Activated CD8-positive, alpha-beta T cell treated with anti-CD3 and anti-CD28 coated beads for 36 hours (primary cell): ENCODE measurements at regions not wholly inside any gene's neighbourhood (a gene's known extent, or its start where the extent isn't known, plus 50 kb on each side); places are given as distances from the start of the nearest gene placed in this dataset.
"Not testable (repeated sequence)": the region's sequence is repeated elsewhere in the genome, so short reads cannot be mapped to it uniquely, and the experiment has no call there.

Source experiments
- ATAC-seq: fragments of 200-7000 bp; cut with Tn5 transposase; one replicate; pipeline ENCODE4 v1.10.0; 2021; ENCODE audit warnings: mild to moderate bottlenecking, moderate library complexity
- CTCF ChIA-PET: fragments of 350-600 bp; sonication (Branson Sonifier 250); formaldehyde crosslinking; loops from one replicate; lab custom pipeline; 2021; ENCODE audit warnings: antibody characterized with exemption; lab: Charles Lee
- POLR2A ChIA-PET: fragments of 350-600 bp; sonication (Branson Sonifier 250); formaldehyde crosslinking; loops from one replicate; lab custom pipeline; 2021; ENCODE audit warnings: antibody characterized with exemption; lab: Charles Lee
- DNase-seq: peaks from one replicate; pipeline ENCODE4 v3.0.0-alpha.2; 2020
- H3K27ac Mint-ChIP-seq: one replicate; pipeline ENCODE4 v1.8.0; 2021; ENCODE audit warnings: mild to moderate bottlenecking, mixed read lengths
- H3K27me3 Mint-ChIP-seq: one replicate; pipeline ENCODE4 v1.8.0; 2021; ENCODE audit warnings: mixed read lengths
- H3K36me3 Mint-ChIP-seq: one replicate; pipeline ENCODE4 v1.8.0; 2021; ENCODE audit warnings: low read depth, mixed read lengths
- H3K4me1 Mint-ChIP-seq: one replicate; pipeline ENCODE4 v1.8.0; 2021; ENCODE audit warnings: low read depth, mixed read lengths
- H3K4me3 Mint-ChIP-seq: one replicate; pipeline ENCODE4 v1.8.0; 2021; ENCODE audit warnings: mild to moderate bottlenecking, moderate library complexity, mixed read lengths
- H3K9me3 Mint-ChIP-seq: one replicate; pipeline ENCODE4 v1.8.0; 2021; ENCODE audit warnings: mixed read lengths
- intact Hi-C: fragments of 100-400 bp; cut with micrococcal nuclease; formaldehyde crosslinking; loops from one replicate; pipeline ENCODE4 v1.10.0; 2022
- TF ChIP-seq, protein P1 (sequence below): fragments of 200-600 bp; IDR thresholded peaks from one replicate; pipeline ENCODE4 v1.8.0; 2022; ENCODE audit warnings: antibody characterized with exemption, mild to moderate bottlenecking

DNA sequence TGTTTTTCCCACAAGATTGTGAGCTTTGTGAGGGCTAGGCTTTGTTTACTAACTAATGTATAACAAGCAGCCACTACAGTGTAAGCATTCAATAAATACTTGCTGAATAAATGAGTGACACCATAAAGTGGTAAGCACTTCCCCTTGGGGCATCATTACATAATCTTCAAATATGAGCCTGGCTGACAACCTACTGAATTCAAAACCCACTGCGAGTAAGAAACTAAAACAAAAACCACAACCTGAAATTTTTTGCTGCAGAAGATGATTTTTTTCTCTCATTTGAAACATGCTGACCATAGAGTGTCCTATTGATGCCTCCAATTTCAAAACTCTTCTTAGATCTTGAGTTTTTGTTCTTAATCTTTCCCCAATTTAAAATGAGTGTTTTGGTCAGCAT is 331.3 kb upstream of the CCNG1 start:
- H3K9me3 Mint-ChIP-seq = peaks cover 10% of the 10 kb centered on the region
- intact Hi-C loops = no loop called here
- DNase-seq (no peak), ATAC-seq (no peak)
- no peaks in the 10 kb centered on the region for H3K36me3 Mint-ChIP-seq
- ChIA-PET POLR2A (no interaction called here), CTCF (no interaction called here)
- no peak overlapping the region for H3K4me3 Mint-ChIP-seq
- no peak overlapping the region for H3K27ac Mint-ChIP-seq
- no peaks in the 10 kb centered on the region for H3K27me3 Mint-ChIP-seq
- TF ChIP-seq, protein P1, sequence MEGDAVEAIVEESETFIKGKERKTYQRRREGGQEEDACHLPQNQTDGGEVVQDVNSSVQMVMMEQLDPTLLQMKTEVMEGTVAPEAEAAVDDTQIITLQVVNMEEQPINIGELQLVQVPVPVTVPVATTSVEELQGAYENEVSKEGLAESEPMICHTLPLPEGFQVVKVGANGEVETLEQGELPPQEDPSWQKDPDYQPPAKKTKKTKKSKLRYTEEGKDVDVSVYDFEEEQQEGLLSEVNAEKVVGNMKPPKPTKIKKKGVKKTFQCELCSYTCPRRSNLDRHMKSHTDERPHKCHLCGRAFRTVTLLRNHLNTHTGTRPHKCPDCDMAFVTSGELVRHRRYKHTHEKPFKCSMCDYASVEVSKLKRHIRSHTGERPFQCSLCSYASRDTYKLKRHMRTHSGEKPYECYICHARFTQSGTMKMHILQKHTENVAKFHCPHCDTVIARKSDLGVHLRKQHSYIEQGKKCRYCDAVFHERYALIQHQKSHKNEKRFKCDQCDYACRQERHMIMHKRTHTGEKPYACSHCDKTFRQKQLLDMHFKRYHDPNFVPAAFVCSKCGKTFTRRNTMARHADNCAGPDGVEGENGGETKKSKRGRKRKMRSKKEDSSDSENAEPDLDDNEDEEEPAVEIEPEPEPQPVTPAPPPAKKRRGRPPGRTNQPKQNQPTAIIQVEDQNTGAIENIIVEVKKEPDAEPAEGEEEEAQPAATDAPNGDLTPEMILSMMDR = no peak
- no peaks in the 10 kb centered on the region for H3K4me1 Mint-ChIP-seq

- no peak for ATAC-seq
- CTCF ChIA-PET = no interaction called here
- intact Hi-C loops = no loop called here
- DNase-seq = no peak
- Mint-ChIP-seq H3K4me1 (no peaks in the 10 kb centered on the region), H3K27me3 (no peaks in the 10 kb centered on the region), H3K27ac (no peak overlapping the region), H3K36me3 (no peaks in the 10 kb centered on the region), H3K4me3 (no peak overlapping the region), H3K9me3 (peaks cover 15% of the 10 kb centered on the region)
- TF ChIP-seq, protein P1 = no peak
- POLR2A ChIA-PET = no interaction called here
Observed at GRCh38 chr5:163108351-163108750, 329.0 kb upstream of the CCNG1 start.

- Mint-ChIP-seq H3K27me3 (no peaks in the 10 kb centered on the region), H3K36me3 (no peaks in the 10 kb centered on the region), H3K27ac (no peak overlapping the region), H3K4me1 (no peaks in the 10 kb centered on the region), H3K4me3 (no peak overlapping the region), H3K9me3 (peaks cover 16% of the 10 kb centered on the region)
- intact Hi-C loops = no loop called here
- DNase-seq (no peak), ATAC-seq (no peak)
- TF ChIP-seq, protein P1 = no peak
- ChIA-PET POLR2A (no interaction called here), CTCF (no interaction called here)
Observed at GRCh38 chr5:163115011-163115410, 322.4 kb upstream of the CCNG1 start.

DNA sequence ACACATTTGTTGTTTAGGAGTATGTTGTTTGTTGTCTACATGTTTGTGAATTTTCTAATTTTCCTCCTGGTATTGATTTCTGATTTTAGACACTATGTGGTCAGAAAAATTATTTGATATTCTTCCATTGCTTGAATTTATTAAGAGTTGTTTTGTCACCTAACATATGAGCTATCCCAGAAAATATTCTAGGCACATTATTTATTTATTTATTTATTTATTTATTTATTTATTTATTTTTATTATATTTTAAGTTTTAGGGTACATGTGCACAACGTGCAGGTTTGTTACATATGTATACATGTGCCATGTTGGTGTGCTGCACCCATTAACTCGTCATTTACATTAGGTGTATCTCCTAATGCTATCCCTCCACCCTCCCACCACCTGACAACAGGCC is 320.8 kb upstream of the CCNG1 start:
- CTCF ChIA-PET, H3K27me3 Mint-ChIP-seq, H3K4me1 Mint-ChIP-seq, H3K27ac Mint-ChIP-seq, POLR2A ChIA-PET, H3K36me3 Mint-ChIP-seq, H3K4me3 Mint-ChIP-seq, intact Hi-C loops, ATAC-seq, DNase-seq: not testable (repeated sequence)
- peaks cover 19% of the 10 kb centered on the region for H3K9me3 Mint-ChIP-seq

DNA sequence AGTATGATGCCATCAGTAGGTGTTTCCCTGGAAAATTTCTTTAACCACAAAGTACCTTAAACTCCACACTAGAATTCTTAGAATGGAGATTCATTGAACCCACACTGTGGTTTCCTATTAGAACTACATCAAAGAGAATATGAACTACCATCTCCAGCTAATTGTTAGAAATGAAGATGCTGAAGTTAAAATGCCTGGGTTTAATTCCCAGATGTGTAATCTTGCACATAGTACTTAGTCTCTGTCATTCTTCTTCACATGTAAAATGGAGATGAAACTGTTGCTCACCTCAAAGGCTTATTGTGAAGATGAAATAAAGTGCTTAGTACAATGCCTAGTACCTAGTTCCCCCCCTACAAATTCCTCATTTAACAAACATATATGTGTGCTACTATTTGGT is 303.3 kb upstream of the CCNG1 start:
- H3K27ac Mint-ChIP-seq = no peak overlapping the region
- intact Hi-C loops = no loop called here
- H3K4me3 Mint-ChIP-seq = no peak overlapping the region
- ChIA-PET POLR2A (no interaction called here), CTCF (interaction anchor here (1.2 kb wide), 1 partner anchor 477 kb away, joined by 3 read pairs; no protein-coding TSS in a partner anchor)
- H3K27me3 Mint-ChIP-seq = no peaks in the 10 kb centered on the region
- H3K36me3 Mint-ChIP-seq = no peaks in the 10 kb centered on the region
- no peak for DNase-seq
- H3K4me1 Mint-ChIP-seq = no peaks in the 10 kb centered on the region
- peaks cover 1% of the 10 kb centered on the region for H3K9me3 Mint-ChIP-seq
- TF ChIP-seq, protein P1 = no peak
- ATAC-seq = no peak

DNA sequence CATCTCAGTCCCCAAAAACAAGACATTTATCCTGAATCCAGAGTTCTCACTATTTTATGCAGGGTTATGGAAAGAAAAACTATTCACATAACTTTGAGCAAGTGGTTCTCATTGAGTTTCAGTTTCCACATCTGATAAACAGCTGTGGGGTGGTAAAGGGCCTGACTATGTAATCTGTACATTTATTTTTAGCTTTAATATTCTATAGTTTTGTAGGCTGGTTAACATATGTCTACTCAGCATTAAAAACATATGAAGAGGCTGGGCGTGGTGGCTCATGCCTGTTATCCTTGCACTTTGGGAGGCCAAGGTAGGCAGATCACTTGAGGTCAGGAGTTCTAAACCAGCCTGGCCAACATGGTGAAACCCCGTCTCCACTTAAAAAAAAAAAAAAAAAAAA is 301.5 kb upstream of the CCNG1 start:
- H3K27ac Mint-ChIP-seq = no peak overlapping the region
- no peaks in the 10 kb centered on the region for H3K4me1 Mint-ChIP-seq
- no peaks in the 10 kb centered on the region for H3K27me3 Mint-ChIP-seq
- ChIA-PET CTCF (no interaction called here), POLR2A (no interaction called here)
- no peak for ATAC-seq
- H3K9me3 Mint-ChIP-seq = peaks cover 3% of the 10 kb centered on the region
- intact Hi-C loops = no loop called here
- no peak for DNase-seq
- TF ChIP-seq, protein P1 = no peak
- no peak overlapping the region for H3K4me3 Mint-ChIP-seq
- H3K36me3 Mint-ChIP-seq = no peaks in the 10 kb centered on the region
